ENCODE measurements at regions not wholly inside any gene's neighbourhood (a gene's known extent, or its start where the extent isn't known, plus 50 kb on each side); places are given as distances from the start of the nearest gene placed in this dataset.

GRCh38 chr9:106403081-106403480 is 459.9 kb upstream of the ZNF462 start (continued):
- no peak for TF ChIP-seq ATF2 (IDR thresholded peaks at IDR 0.05; ENCODE audit: low read length)
- no peak for TF ChIP-seq TBP (IDR thresholded peaks at IDR 0.05; ENCODE audit: low read depth, low read length)
- TF ChIP-seq SIX5 (IDR thresholded peaks at IDR 0.05; ENCODE audit: low read depth, low read length) = no peak

Data from H1 (cell line).